Breast epithelium (tissue), 4 donors: ENCODE measurements at regions not wholly inside any gene's neighbourhood (a gene's known extent, or its start where the extent isn't known, plus 50 kb on each side); places are given as distances from the start of the nearest gene placed in this dataset.

Experiments used
- DNase-seq, 2 donors: peaks; one replicate each; pipeline ENCODE4 v3.0.0-alpha.2; 2019; ENCODE audit warnings: low spot score in 2 of 2
- H3K27ac ChIP-seq, 2 donors: fragments of 200-600 bp; sonication (generic) in 1 of 2; one replicate each; pipeline ENCODE4 v1.5.1; 2016 to 2019; ENCODE audit warnings: mild to moderate bottlenecking in 1 of 2
- H3K27me3 ChIP-seq, 2 donors: fragments of 200-600 bp; sonication (generic) in 1 of 2; one replicate each; pipeline versions ENCODE4 v1.5.1 to v1.6.0; 2017 to 2019; ENCODE audit warnings: control low read depth in 1 of 2, mild to moderate bottlenecking in 1 of 2
- H3K36me3 ChIP-seq: fragments of 200-600 bp; one replicate; pipeline ENCODE4 v1.5.1; 2019
- H3K4me1 ChIP-seq, 2 donors: fragments of 200-600 bp; sonication (generic); one replicate each; pipeline ENCODE4 v1.5.1; 2016 to 2019; ENCODE audit warnings: control low read depth in 1 of 2
- H3K4me3 ChIP-seq, 3 donors: fragments of 200-600 bp; sonication (generic); 1 replicate in 2 of 3; 2 replicates in 1 of 3; pipeline ENCODE4 v1.5.1; 2016 to 2019; ENCODE audit warnings: mild to moderate bottlenecking in 3 of 3, moderate library complexity in 2 of 3
- H3K9me3 ChIP-seq, 2 donors: fragments of 200-600 bp; sonication (generic) in 1 of 2; one replicate each; pipeline ENCODE4 v1.5.1; 2016 to 2019; ENCODE audit warnings: control low read depth in 1 of 2
- CTCF ChIP-seq, 3 donors: fragments of 450-650 bp; IDR thresholded peaks; one replicate each; pipeline ENCODE4 v1.5.1; 2016 to 2017; ENCODE audit warnings: antibody characterized with exemption in 3 of 3, mild to moderate bottlenecking in 3 of 3, moderate library complexity in 3 of 3
- POLR2A ChIP-seq: fragments of 450-650 bp; IDR thresholded peaks from one replicate; pipeline ENCODE4 v1.6.1; 2016; ENCODE audit warnings: antibody characterized with exemption, mild to moderate bottlenecking, moderate library complexity
- POLR2AphosphoS5 ChIP-seq, 3 donors: sonication (generic); formaldehyde crosslinking; IDR thresholded peaks; one replicate each; pipeline ENCODE4 v1.6.1; 2017; ENCODE audit warnings: antibody characterized with exemption in 3 of 3
- intact Hi-C: fragments of 100-400 bp; cut with DNase I; formaldehyde crosslinking; loops from one replicate; pipeline ENCODE4 v1.15.1; 2023; ENCODE audit warnings: low total_unique reads

DNA sequence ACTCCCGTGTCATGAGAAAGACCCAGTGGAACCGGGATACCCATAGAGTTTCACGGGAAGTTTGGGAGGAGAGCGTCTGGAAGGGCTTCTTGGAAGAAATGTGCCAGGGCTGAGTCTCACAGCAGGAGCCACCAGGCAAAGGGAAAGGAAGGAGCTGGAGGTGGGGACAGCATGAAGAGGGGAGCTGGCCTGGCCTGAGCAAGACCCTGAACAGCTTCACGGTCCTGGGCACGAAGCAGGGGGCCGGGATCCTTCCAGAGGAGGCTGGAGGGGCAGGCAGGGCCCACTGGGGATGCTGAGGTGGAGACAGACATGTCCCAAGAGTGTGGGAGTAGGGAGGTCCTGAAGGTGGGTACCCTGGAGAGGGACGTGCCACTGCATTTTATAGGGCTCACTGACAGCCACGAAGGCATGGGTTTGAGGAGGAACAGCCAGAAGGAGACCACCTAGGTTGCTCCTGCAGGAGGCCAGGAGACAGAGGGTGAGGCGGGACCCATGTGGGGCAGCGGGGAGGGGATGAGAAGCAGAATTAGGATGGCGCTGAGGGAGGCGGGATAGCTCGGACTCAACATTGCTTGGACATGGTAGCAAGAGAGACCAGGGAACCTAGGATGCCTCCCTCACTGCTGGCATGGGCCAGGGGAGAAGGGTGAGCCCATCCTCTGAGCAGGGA lies 168.1 kb upstream of the ID2 start:
- Histone ChIP-seq H3K4me1 (no peaks in the 10 kb centered on the region), H3K9me3 (peaks cover 8 to 9% of the 10 kb centered on the region in 2 donors), H3K27me3 (no peaks in the 10 kb centered on the region), H3K27ac (no peak overlapping the region), H3K36me3 (no peaks in the 10 kb centered on the region), H3K4me3 (no peak overlapping the region)
- DNase-seq = no peak
- intact Hi-C loops = loop anchor here (5.0 kb wide), 1 partner anchor 1121 kb away; no protein-coding TSS in a partner anchor
- TF ChIP-seq CTCF (IDR thresholded peaks at IDR 0.05) (no peak), POLR2A (no peak), POLR2AphosphoS5 (IDR thresholded peaks at IDR 0.05) (no peak)

DNA sequence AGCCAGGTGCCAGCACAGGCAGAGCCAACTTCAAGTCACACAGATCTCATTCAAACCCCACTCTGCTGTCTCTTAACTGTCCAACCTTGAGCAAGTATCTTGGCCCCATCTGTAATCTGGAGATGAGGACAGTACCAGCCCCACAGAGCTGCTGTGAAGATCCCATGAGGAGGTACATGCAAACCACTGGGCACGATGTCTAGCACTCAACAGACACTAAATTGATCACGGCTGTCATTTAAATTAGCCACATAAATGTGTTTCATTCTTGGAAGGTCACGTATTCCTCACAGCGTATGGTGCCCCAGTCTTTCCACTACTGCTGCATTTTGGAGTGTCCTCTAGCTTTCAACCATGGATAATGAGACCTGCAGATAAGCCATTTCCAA lies 167.6 kb upstream of the ID2 start:
- H3K27me3 ChIP-seq = no peaks in the 10 kb centered on the region
- no peak overlapping the region for H3K4me3 ChIP-seq
- DNase-seq = no peak
- intact Hi-C loops = loop anchor here (5.0 kb wide), 1 partner anchor 1122 kb away; no protein-coding TSS in a partner anchor
- H3K9me3 ChIP-seq = peaks cover 8 to 9% of the 10 kb centered on the region in 2 donors
- no peaks in the 10 kb centered on the region for H3K36me3 ChIP-seq
- TF ChIP-seq POLR2A = no peak
- no peak overlapping the region for H3K27ac ChIP-seq
- H3K4me1 ChIP-seq = no peaks in the 10 kb centered on the region

GRCh38 chr2:8514796-8515758 lies 166.8 kb upstream of the ID2 start:
- intact Hi-C loops = loop anchor here (5.0 kb wide), 1 partner anchor 1123 kb away; no protein-coding TSS in a partner anchor
- H3K27me3 ChIP-seq = no peaks in the 10 kb centered on the region
- no peak for TF ChIP-seq POLR2A
- no peak for TF ChIP-seq CTCF (IDR thresholded peaks at IDR 0.05)
- TF ChIP-seq POLR2AphosphoS5 (IDR thresholded peaks at IDR 0.05) = no peak
- peak in 1 of 2 donors; percentile 44 for DNase-seq
- H3K36me3 ChIP-seq = no peaks in the 10 kb centered on the region
- H3K4me1 ChIP-seq = no peaks in the 10 kb centered on the region
- no peak overlapping the region for H3K27ac ChIP-seq
- no peak overlapping the region for H3K4me3 ChIP-seq
- peaks cover 8 to 9% of the 10 kb centered on the region in 2 donors for H3K9me3 ChIP-seq

DNA sequence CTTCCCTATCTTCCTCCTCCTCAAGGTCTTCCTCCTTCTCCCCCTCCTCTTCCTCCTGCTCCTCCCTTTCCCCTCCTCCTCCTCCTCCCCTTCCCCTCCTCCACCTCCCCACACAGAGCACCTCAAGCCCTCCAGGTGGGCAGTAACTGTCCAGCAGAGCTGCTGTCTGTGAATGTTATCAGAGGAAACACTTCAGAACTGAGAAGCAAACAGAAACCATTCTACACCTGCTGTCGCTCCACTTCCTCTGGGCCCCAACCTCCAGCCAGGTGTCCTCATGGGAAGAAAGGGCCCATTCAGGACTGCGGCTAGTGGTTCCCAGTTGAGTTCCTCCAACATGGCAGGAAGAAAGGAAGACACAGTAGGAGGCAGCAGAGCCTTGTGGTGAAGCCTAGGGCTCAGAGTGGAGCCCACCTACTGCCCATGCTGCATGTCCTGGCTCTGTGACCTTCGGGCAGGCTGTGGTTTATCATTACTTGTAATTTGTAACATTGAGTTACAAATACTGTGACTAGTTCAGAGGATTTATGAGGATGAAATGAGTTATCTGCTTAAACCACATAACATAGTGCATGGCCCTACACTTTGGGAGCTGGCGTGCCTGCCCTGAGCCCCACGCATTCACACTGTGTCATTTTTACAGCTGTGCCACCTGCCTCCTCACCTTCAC lies 165.9 kb upstream of the ID2 start:
- H3K36me3 ChIP-seq = no peaks in the 10 kb centered on the region
- H3K9me3 ChIP-seq = peaks cover 8 to 9% of the 10 kb centered on the region in 2 donors
- no peaks in the 10 kb centered on the region for H3K27me3 ChIP-seq
- no peak overlapping the region for H3K4me3 ChIP-seq
- DNase-seq = no peak
- H3K27ac ChIP-seq = no peak overlapping the region
- no peaks in the 10 kb centered on the region for H3K4me1 ChIP-seq
- TF ChIP-seq POLR2AphosphoS5 (IDR thresholded peaks at IDR 0.05) (no peak), POLR2A (no peak), CTCF (IDR thresholded peaks at IDR 0.05) (no peak)
- intact Hi-C loops = no loop called here

GRCh38 chr2:8517850-8518498 lies 163.9 kb upstream of the ID2 start:
- no peak overlapping the region for H3K4me3 ChIP-seq
- no peaks in the 10 kb centered on the region for H3K4me1 ChIP-seq
- TF ChIP-seq CTCF (IDR thresholded peaks at IDR 0.05) = no peak
- TF ChIP-seq POLR2A = no peak
- TF ChIP-seq POLR2AphosphoS5 (IDR thresholded peaks at IDR 0.05) = no peak
- no peak for DNase-seq
- peaks cover 8 to 9% of the 10 kb centered on the region in 2 donors for H3K9me3 ChIP-seq
- no peaks in the 10 kb centered on the region for H3K36me3 ChIP-seq
- intact Hi-C loops = no loop called here
- no peaks in the 10 kb centered on the region for H3K27me3 ChIP-seq
- H3K27ac ChIP-seq = no peak overlapping the region
